Smooth muscle cell (in vitro differentiated cells): ENCODE measurements at regions not wholly inside any gene's neighbourhood (a gene's known extent, or its start where the extent isn't known, plus 50 kb on each side); places are given as distances from the start of the nearest gene placed in this dataset.

Experiments
- DNase-seq: peaks from one replicate; lab custom pipeline; 2025; ENCODE audit not compliant: unreplicated experiment; lab: John Stamatoyannopoulos, UW
- H2AFZ ChIP-seq: fragments of 200-600 bp; sonication (generic); 2 replicates; pipeline ENCODE4 v1.6.0; 2016; ENCODE audit warnings: antibody characterized with exemption, low read depth, mild to moderate bottlenecking
- H3F3A ChIP-seq: fragments of 200-600 bp; sonication (generic); 2 replicates; pipeline ENCODE4 v1.6.0; 2017; ENCODE audit warnings: antibody characterized with exemption, low read depth
- H3K27ac ChIP-seq: fragments of 200-600 bp; sonication (generic); 2 replicates; pipeline ENCODE4 v1.5.1; 2016; ENCODE audit warnings: low read depth, mild to moderate bottlenecking
- H3K27me3 ChIP-seq: fragments of 200-600 bp; sonication (generic); 2 replicates; pipeline ENCODE4 v1.6.1; 2016; ENCODE audit warnings: low read depth, mild to moderate bottlenecking
- H3K36me3 ChIP-seq: fragments of 200-600 bp; sonication (generic); 2 replicates; pipeline ENCODE4 v1.5.1; 2016; ENCODE audit warnings: low read depth
- H3K4me1 ChIP-seq: fragments of 200-600 bp; sonication (generic); 2 replicates; pipeline ENCODE4 v1.5.1; 2016; ENCODE audit warnings: low read depth
- H3K4me2 ChIP-seq: fragments of 200-600 bp; sonication (generic); 2 replicates; pipeline ENCODE4 v1.6.0; 2016; ENCODE audit warnings: mild to moderate bottlenecking
- H3K4me3 ChIP-seq: fragments of 200-600 bp; sonication (generic); 2 replicates; pipeline ENCODE4 v1.5.1; 2016; ENCODE audit warnings: mild to moderate bottlenecking
- H3K79me2 ChIP-seq: fragments of 200-600 bp; sonication (generic); 2 replicates; pipeline ENCODE4 v1.6.0; 2016; ENCODE audit warnings: low read depth, mild to moderate bottlenecking
- H3K9ac ChIP-seq: fragments of 200-600 bp; sonication (generic); 2 replicates; pipeline ENCODE4 v1.6.0; 2016; ENCODE audit warnings: low read depth
- H3K9me3 ChIP-seq: fragments of 200-600 bp; sonication (generic); replicated peaks from 2 replicates; pipeline ENCODE4 v1.5.1; 2016; ENCODE audit warnings: low read depth
- H4K20me1 ChIP-seq: fragments of 200-600 bp; sonication (generic); 2 replicates; pipeline ENCODE4 v1.6.0; 2016; ENCODE audit warnings: low read depth
- whole genome bisulfite sequencing: methylation state at CpG from one replicate; pipeline ENCODE4 v1.1.7; 2016; ENCODE audit warnings: low lambda C conversion rate; 5-methylcytosine and 5-hydroxymethylcytosine counted together
- TF ChIP-seq, protein P1 (sequence below): fragments of 200-600 bp; sonication (generic); IDR thresholded peaks from 2 replicates; pipeline ENCODE4 v1.5.1; 2017; ENCODE audit warnings: borderline replicate concordance, mild to moderate bottlenecking, antibody characterized with exemption; ENCODE audit not compliant: insufficient read depth, poor library complexity, severe bottlenecking

DNA sequence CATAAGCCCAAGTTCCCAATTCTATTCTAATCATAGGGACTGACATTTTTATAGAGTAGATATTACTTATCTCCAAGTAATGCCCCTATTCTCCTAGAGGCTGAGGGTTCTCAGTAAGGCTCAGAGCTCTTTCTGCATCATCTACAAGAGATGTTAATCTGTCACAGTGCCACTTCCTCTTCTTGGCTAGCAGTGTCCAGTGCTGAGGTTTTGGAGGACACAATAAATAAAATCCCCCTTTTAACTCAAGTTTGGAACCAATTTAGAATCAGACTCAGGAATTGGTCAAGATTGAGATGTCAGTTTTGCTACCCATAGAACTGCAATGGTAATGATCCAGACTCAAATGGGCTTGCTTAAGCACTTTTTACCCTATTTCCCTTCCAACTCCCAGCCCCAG, 154.1 kb upstream of the ARID2 start:
- DNase-seq = no peak
- Histone ChIP-seq H3F3A (no peaks in the 10 kb centered on the region), H3K4me3 (no peak overlapping the region), H3K4me1 (no peaks in the 10 kb centered on the region), H3K9ac (no peak overlapping the region), H3K79me2 (no peaks in the 10 kb centered on the region), H3K4me2 (no peak overlapping the region), H3K36me3 (no peaks in the 10 kb centered on the region), H3K27me3 (no peaks in the 10 kb centered on the region), H2AFZ (no peak overlapping the region), H3K9me3 (no peaks in the 10 kb centered on the region), H4K20me1 (no peaks in the 10 kb centered on the region), H3K27ac (no peak overlapping the region)
- TF ChIP-seq, protein P1, sequence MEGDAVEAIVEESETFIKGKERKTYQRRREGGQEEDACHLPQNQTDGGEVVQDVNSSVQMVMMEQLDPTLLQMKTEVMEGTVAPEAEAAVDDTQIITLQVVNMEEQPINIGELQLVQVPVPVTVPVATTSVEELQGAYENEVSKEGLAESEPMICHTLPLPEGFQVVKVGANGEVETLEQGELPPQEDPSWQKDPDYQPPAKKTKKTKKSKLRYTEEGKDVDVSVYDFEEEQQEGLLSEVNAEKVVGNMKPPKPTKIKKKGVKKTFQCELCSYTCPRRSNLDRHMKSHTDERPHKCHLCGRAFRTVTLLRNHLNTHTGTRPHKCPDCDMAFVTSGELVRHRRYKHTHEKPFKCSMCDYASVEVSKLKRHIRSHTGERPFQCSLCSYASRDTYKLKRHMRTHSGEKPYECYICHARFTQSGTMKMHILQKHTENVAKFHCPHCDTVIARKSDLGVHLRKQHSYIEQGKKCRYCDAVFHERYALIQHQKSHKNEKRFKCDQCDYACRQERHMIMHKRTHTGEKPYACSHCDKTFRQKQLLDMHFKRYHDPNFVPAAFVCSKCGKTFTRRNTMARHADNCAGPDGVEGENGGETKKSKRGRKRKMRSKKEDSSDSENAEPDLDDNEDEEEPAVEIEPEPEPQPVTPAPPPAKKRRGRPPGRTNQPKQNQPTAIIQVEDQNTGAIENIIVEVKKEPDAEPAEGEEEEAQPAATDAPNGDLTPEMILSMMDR = no peak

- Histone ChIP-seq H3K4me3 (no peak overlapping the region), H2AFZ (no peak overlapping the region), H4K20me1 (no peaks in the 10 kb centered on the region), H3K27ac (no peak overlapping the region), H3K9ac (no peak overlapping the region), H3K79me2 (no peaks in the 10 kb centered on the region), H3K4me2 (no peak overlapping the region), H3K36me3 (no peaks in the 10 kb centered on the region), H3K9me3 (no peaks in the 10 kb centered on the region), H3K4me1 (no peaks in the 10 kb centered on the region), H3F3A (no peaks in the 10 kb centered on the region), H3K27me3 (no peaks in the 10 kb centered on the region)
- TF ChIP-seq, protein P1 = no peak
- WGBS = 75% methylated on average over 7 of the region's 7 CpGs
- no peak for DNase-seq
These were observed 153.6 kb upstream of the ARID2 start for GRCh38 chr12:45575823-45576475.

DNA sequence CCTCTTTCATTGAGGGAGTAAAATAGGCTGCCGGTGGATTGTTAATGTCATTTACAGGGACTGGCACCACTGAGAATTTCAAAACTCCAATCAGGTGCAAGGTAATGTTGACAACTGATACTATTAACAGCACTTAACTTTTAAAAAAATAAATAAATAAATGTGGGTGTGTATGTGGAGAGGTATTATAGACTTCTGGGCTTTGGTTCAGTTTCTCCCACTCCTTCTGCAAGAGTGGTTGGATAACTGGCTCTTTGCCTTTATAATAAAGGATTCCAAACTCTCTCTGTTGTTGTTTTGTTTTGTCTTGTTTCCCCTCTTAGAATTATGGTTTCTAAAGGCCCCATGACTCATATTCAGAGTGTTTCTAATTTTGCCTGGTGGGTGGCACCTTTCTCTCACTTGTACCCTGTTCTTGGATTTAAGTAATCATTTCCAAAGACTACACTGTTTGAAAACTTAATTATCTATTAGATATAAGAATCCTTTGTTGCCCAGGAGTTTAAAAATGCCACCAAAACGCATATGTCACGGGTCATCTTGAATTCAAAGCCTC, 151.6 kb upstream of the ARID2 start:
- TF ChIP-seq, protein P1 = no peak
- H3K27ac ChIP-seq = no peak overlapping the region
- no peak for DNase-seq

DNA sequence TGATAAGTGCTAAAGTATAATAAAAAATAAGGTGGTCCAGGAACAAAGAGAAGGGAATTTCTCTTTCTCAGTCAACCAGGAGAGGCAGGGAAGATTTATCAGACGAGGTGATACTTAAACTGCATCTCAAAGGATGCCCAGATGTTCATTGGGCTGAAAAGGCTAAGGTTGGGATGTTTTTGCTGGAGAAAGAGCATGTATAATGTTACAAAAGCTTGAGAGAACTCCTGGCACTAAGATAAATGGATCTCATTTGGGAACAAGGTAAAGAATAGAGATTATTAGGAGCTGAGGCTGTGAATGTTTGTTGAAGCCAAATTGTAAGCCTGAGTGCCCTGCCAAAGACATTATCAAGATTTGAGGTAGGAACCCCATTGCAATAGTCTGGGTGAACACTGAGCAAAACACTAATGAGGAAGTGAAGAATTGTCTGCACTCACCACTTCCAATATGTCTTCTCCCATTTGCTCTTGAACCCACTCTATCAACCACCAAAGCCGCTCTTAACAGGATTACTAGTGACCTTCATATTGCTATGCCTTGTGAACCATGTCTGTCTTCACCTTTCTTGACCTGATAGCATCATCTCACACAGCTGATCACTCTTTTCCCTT, 149.0 kb upstream of the ARID2 start:
- TF ChIP-seq, protein P1 = no peak
- WGBS = 81% methylated on average over 2 of the region's 2 CpGs
- H3K36me3 ChIP-seq = no peaks in the 10 kb centered on the region
- H3K4me2 ChIP-seq = no peak overlapping the region
- peaks cover 5% of the 10 kb centered on the region for H3K4me1 ChIP-seq
- H3K79me2 ChIP-seq = no peaks in the 10 kb centered on the region
- no peak overlapping the region for H3K9ac ChIP-seq
- no peaks in the 10 kb centered on the region for H3K27me3 ChIP-seq
- H4K20me1 ChIP-seq = no peaks in the 10 kb centered on the region
- no peak overlapping the region for H3K27ac ChIP-seq
- DNase-seq = no peak
- no peaks in the 10 kb centered on the region for H3F3A ChIP-seq
- H3K4me3 ChIP-seq = no peak overlapping the region
- no peak overlapping the region for H2AFZ ChIP-seq
- H3K9me3 ChIP-seq = no peaks in the 10 kb centered on the region

More for the DNA sequence above, 151.6 kb upstream of the ARID2 start:
- Histone ChIP-seq H3K79me2 (no peaks in the 10 kb centered on the region), H3K4me1 (peaks cover 4% of the 10 kb centered on the region), H3K9ac (no peak overlapping the region), H4K20me1 (no peaks in the 10 kb centered on the region), H2AFZ (no peak overlapping the region), H3K9me3 (no peaks in the 10 kb centered on the region), H3K36me3 (no peaks in the 10 kb centered on the region), H3F3A (no peaks in the 10 kb centered on the region), H3K4me3 (no peak overlapping the region), H3K4me2 (no peak overlapping the region), H3K27me3 (no peaks in the 10 kb centered on the region)
- 93% methylated on average over 3 of the region's 3 CpGs for WGBS
